SK-N-SH treated with all-trans-retinoic acid at 6 μM for 48 hours (cell line): ENCODE measurements at regions not wholly inside any gene's neighbourhood (a gene's known extent, or its start where the extent isn't known, plus 50 kb on each side); places are given as distances from the start of the nearest gene placed in this dataset.

ENCODE experiments used
- BACH2 ChIP-seq: fragments of 250-450 bp; sonication (Bioruptor Pico); IDR thresholded peaks from 2 replicates; pipeline ENCODE4 v1.9.0; 2021; ENCODE audit warnings: mild to moderate bottlenecking, borderline replicate concordance
- PPARA ChIP-seq: fragments of 250-450 bp; sonication (Bioruptor Pico); IDR thresholded peaks from 2 replicates; pipeline ENCODE4 v1.5.0; 2020; ENCODE audit warnings: mild to moderate bottlenecking, borderline replicate concordance
- ZFP3 ChIP-seq: fragments of 250-450 bp; sonication (Bioruptor Pico); IDR thresholded peaks from 2 replicates; pipeline ENCODE4 v1.5.0; 2020; ENCODE audit warnings: mild to moderate bottlenecking, moderate library complexity
- ZNF8 ChIP-seq: fragments of 450-650 bp; formaldehyde crosslinking; IDR thresholded peaks from 2 replicates; pipeline ENCODE4 v1.5.0; 2020; ENCODE audit warnings: mild to moderate bottlenecking, moderate library complexity
- TF ChIP-seq, protein P1 (sequence below): fragments of 250-450 bp; sonication (Bioruptor Pico); IDR thresholded peaks from 2 replicates; pipeline ENCODE4 v1.8.0; 2020; ENCODE audit warnings: mild to moderate bottlenecking, moderate library complexity, borderline replicate concordance
- TF ChIP-seq, protein P2 (sequence below): fragments of 250-450 bp; sonication (Bioruptor Pico); IDR thresholded peaks from 2 replicates; pipeline ENCODE4 v1.5.1; 2021; ENCODE audit warnings: mild to moderate bottlenecking, moderate library complexity

GRCh38 chr3:137121704-137122314, 164.0 kb downstream of the IL20RB start:
- TF ChIP-seq BACH2 (CRISPR knock-in tag) (no peak), ZNF8 (CRISPR knock-in tag) (no peak), ZFP3 (CRISPR knock-in tag) (no peak), PPARA (no peak)
- TF ChIP-seq, protein P1, sequence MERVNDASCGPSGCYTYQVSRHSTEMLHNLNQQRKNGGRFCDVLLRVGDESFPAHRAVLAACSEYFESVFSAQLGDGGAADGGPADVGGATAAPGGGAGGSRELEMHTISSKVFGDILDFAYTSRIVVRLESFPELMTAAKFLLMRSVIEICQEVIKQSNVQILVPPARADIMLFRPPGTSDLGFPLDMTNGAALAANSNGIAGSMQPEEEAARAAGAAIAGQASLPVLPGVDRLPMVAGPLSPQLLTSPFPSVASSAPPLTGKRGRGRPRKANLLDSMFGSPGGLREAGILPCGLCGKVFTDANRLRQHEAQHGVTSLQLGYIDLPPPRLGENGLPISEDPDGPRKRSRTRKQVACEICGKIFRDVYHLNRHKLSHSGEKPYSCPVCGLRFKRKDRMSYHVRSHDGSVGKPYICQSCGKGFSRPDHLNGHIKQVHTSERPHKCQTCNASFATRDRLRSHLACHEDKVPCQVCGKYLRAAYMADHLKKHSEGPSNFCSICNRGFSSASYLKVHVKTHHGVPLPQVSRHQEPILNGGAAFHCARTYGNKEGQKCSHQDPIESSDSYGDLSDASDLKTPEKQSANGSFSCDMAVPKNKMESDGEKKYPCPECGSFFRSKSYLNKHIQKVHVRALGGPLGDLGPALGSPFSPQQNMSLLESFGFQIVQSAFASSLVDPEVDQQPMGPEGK (CRISPR knock-in tag): no peak
- TF ChIP-seq, protein P2, sequence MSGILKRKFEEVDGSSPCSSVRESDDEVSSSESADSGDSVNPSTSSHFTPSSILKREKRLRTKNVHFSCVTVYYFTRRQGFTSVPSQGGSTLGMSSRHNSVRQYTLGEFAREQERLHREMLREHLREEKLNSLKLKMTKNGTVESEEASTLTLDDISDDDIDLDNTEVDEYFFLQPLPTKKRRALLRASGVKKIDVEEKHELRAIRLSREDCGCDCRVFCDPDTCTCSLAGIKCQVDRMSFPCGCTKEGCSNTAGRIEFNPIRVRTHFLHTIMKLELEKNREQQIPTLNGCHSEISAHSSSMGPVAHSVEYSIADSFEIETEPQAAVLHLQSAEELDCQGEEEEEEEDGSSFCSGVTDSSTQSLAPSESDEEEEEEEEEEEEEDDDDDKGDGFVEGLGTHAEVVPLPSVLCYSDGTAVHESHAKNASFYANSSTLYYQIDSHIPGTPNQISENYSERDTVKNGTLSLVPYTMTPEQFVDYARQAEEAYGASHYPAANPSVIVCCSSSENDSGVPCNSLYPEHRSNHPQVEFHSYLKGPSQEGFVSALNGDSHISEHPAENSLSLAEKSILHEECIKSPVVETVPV (CRISPR knock-in tag): no peak
